GM13976 (cell line): ENCODE measurements at regions not wholly inside any gene's neighbourhood (a gene's known extent, or its start where the extent isn't known, plus 50 kb on each side); places are given as distances from the start of the nearest gene placed in this dataset.

Experiments
- DNase-seq: peaks from one replicate; pipeline ENCODE4 v3.0.0; 2012; ENCODE audit warnings: low spot score
- CTCF ChIP-seq: IDR thresholded peaks from 2 replicates; pipeline ENCODE4 v1.5.1; 2012; ENCODE audit warnings: borderline replicate concordance, mild to moderate bottlenecking; ENCODE audit not compliant: insufficient read depth; ENCODE audit errors: extremely low read depth, missing control alignments, control extremely low read depth
- in situ Hi-C: fragments of 300-500 bp; cut with MboI; formaldehyde crosslinking; loops from one replicate; pipeline ENCODE4 v1.12.0; 2022; ENCODE audit warnings: low sequenced_read_pairs, mixed read lengths, inconsistent platforms; ENCODE audit not compliant: unreplicated experiment

- DNase-seq, result no peak
- in situ Hi-C loops, result no loop called here
- no peak for TF ChIP-seq CTCF
Measured at GRCh38 chr3:73863546-73864079, 238.9 kb upstream of the PDZRN3 start.

- no peak for TF ChIP-seq CTCF
- in situ Hi-C loops, result no loop called here
- no peak for DNase-seq
Measured at GRCh38 chr3:73855813-73856212, 231.1 kb upstream of the PDZRN3 start.

GRCh38 chr3:73848173-73848906, 223.6 kb upstream of the PDZRN3 start:
- in situ Hi-C loops, result no loop called here
- DNase-seq, result no peak
- no peak for TF ChIP-seq CTCF

- in situ Hi-C loops, result no loop called here
- no peak for TF ChIP-seq CTCF
- DNase-seq, result no peak
Measured at GRCh38 chr3:73846951-73847350, 222.2 kb upstream of the PDZRN3 start.

- TF ChIP-seq CTCF, result no peak
- no peak for DNase-seq
- in situ Hi-C loops, result no loop called here
Measured at GRCh38 chr3:73839032-73839431, 214.3 kb upstream of the PDZRN3 start.

GRCh38 chr3:73835945-73836344, 211.2 kb upstream of the PDZRN3 start:
- in situ Hi-C loops, result no loop called here
- no peak for DNase-seq
- no peak for TF ChIP-seq CTCF
